HG02870 (cell line): ENCODE measurements at regions not wholly inside any gene's neighbourhood (a gene's known extent, or its start where the extent isn't known, plus 50 kb on each side); places are given as distances from the start of the nearest gene placed in this dataset.

Source experiments
- ATAC-seq: cut with Tn5 transposase; IDR thresholded peaks from one replicate; pipeline ENCODE4 v1.9.1; 2021; ENCODE audit warnings: mild to moderate bottlenecking, moderate library complexity; ENCODE audit not compliant: unreplicated experiment

DNA sequence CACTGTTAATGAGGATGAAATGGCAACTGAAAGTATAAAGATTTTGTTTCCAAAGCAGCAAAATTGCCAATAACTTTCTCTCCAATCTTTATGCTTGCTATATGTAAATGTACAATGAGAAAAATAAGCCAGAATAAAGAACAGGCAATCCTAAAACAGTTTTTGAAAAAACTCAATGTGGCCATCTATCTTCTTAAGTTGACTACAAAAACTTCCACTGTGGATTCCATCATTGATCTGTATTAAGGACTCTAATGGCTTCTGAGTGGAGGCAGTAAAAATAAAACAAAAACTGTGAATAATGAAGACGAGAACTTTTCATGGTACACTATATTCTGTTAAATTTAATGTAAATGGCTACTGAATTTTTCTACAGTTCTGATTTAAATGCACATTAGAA, 382.9 kb downstream of the TMEM232 start:
- ATAC-seq = no peak

DNA sequence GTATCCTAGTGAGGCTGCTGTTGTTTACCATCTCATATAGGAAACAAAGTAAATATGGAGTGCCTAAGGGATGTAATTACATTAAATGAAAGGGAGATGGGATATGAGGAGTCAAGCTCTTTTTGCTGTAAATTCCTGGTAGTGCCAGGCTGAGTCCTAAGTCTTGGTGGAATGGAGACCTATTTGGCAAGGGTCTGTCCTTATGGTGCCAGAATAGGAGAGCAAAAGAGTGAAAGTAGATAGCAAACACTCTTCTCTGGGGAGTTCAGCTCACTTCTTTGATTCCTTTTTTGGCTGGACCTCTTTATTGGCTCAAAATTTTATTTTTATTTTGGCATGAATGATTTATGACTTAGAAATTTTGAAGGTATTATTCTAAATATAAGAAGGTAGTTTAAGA, 380.8 kb downstream of the TMEM232 start:
- no peak for ATAC-seq

DNA sequence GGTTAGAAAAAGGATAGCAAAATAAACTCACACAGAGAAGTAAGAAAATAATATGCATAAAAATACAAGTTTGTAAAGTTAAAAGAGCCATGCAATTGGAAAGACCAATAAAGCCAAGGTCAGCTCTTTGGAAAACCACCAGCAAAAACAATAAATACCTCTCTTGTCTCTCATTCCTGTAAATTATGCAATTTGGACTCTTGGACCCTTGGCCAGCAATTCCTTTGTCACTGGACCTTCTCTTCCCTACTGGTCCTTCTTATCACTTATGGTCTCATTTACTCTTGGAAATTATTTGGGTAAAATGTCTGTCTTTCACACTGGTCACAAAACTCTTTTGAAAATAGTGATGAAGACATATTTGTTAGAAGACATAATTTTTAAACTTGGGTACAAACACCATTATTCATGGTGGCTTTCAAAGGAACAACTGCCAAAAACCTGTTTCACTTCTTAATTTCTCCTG, 379.5 kb downstream of the TMEM232 start:
- ATAC-seq = no peak

DNA sequence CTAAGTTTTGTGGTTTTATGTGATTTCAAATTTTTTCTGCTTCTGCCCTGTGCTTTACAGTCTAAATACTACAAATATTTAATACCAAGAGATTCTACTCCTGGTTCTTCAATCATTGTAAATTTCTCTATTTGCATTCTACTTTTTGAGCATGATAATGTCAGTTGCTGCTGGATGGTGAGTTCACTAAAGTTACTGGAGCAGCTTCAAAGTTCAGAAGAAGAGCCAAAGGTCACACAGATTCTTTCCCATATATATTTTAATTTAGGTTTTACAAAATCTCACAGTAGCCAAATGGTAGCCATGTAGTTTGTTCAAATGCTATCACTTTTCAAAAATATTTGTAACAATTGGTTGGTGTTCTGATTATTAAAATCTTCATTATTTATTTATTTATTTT, 378.7 kb downstream of the TMEM232 start:
- ATAC-seq = no peak

DNA sequence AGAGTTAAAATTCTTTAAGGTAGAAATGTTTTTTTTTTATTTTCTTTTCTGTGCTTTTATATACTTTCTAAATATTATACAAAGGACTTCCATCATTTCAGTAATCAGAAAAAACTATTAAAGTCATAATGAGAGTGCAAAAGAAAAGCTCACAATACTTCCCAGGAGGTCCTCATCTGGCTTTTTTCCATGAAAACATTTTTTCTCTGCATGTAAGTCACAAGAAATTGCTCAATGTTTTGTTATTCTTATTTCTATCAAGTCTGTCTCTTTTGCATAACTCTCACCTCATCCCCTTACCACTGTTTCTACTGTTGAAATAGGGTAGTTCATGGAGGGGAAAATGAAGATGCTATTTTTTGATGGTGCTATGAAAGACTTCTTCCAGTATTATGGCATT, 375.0 kb downstream of the TMEM232 start:
- no peak for ATAC-seq

DNA sequence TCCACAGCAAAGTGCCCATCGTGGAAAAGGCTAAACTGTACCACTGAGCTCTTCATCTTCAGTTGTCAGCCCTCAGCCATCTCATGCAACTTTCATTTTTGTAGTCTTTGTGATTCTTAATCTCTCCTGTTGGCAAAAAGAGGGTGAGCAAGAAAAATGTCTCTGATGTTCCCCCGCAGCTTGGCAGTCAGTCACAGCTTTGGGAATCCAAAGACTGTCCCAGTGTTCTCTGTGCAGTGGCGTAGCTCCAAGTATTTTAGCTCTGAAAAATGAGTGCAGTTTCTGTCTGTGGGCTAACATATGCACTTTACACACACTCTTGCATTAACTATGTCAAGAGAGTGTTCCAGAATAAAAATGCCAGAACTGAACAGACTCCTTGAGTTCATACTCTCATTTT, 372.2 kb downstream of the TMEM232 start:
- ATAC-seq = no peak

DNA sequence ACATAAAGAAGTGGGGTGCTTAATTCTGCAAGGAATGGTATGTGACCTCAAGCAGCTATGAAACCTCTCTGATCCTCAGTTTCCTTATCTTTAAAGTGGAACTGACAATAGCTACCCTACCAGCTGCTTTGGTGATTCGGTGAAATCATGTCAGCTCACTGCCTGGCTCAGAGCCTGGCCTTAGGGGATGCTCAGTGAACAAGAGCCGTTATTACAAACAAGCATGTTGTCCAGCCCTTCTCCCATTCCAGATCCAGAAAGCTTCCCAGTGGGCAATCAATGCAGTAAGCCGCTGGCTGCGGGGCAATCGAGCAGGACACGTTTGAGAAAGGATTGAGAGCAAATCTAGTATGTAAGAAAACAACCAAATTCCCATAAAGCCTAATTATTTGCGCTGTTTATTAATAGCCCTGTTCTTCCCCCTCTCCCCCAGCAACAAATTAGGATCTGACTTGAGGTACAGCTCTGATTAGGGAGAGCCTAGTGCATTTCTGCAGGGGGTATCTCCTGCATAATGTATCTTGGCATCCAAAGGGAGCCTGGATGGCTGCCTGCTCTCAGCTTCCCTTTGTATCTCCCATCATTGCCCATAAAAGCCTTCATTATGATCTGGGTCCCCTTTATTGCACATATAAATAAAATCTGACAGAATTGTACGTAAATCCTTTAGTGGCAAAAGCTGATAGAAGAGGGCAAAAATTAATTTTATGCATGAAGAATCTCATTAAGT, 371.4 kb downstream of the TMEM232 start:
- no peak for ATAC-seq

DNA sequence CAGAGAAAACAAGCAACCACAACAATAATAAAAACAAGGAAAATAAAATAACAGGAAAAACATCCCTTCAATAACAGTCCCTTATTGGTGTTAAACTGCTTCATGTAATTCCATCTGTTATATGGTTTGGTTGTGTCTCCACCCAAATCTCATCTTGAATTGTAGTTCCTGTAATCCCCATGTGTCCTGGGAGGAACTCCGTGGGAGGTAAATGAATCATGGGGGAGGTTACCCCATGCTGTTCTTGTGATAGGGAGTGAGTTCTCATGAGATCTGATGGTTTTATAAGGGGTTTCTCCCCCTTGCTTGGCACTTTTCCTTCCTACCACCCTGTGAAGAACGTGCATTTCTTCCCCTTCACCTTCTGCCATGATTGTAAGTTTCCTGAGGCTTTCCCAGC, 369.8 kb downstream of the TMEM232 start:
- no peak for ATAC-seq

DNA sequence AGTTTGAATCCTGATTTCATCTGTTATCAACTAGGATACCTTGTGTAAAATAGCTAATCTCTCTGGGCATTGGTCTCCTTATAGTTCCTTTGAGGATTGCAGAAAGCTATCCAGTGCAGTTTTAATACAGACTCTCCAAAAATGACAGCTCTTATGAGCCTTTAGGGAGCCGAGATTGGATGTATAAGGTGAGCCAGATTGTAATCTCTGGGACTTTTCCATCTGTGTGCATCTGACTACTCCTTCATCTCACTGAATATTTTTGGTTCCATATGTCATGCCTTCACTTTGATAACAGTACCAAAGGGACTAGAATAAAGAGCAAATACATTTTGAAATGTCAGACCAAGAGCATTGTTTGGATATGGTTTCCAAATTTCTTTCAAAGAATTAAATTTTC, 367.2 kb downstream of the TMEM232 start:
- ATAC-seq = no peak

DNA sequence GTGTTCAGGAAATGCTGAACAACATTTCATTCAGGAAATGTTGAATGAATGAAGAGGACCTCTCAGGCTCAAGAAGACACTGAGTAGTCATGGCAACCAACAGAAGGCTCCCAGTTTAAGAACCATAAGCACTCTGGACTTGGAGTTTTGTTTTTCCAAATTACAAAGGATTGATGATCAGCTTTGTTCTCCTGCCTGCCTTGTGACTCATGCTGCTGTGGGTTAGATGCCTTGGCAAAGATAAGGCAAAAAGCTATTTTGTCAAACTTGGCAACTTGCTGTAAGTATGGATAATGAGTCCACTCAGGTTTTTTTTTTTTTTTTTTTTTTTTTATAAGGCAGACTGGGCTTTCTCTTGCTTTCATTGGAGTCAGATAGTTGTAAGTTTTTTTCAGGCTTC, 365.0 kb downstream of the TMEM232 start:
- no peak for ATAC-seq

DNA sequence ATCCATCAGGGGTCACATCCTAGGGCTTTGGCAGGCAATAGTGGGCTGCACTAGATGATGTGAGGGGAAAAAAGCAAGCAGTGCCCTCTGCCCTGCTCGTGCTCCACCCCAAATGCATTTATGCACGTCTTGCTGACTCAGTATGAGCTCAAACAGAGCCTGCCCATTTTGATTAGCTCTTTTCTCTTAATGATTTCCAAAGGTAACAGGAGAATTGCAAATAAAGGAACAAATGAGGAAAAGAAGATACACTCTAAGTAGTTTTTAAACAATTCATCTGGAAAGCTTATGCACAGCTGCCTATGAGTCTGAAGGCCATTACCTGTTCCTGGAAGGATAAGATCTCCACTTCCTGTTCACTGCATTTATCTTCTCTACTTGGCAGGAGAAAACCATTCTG, 364.2 kb downstream of the TMEM232 start:
- ATAC-seq = no peak

DNA sequence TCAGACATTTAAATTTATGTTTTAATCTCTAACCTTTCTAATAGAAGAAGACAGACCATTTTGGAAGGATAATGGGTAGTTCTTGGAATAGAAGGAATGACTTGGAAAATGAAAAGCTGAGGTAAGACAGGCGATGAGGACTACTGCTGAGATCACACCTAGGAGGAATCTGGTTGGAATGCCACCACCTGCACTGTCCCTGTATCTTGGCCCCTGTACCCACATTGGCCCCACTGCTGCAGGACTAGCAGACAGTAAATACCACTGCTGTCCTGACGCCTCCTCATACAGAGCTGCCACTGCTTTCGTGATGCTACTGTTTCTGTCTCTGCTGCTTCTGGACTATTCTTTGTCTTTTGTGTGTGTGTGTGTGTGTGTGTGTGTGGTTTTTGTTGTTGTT, 359.8 kb downstream of the TMEM232 start:
- no peak for ATAC-seq
